Spinal cord (tissue), 9 donors: ENCODE measurements at regions not wholly inside any gene's neighbourhood (a gene's known extent, or its start where the extent isn't known, plus 50 kb on each side); places are given as distances from the start of the nearest gene placed in this dataset.
A peak's percentile ranks its signal among the peaks of the same experiment; 100 is the strongest.
"Not testable (repeated sequence)": the region's sequence is repeated elsewhere in the genome, so short reads cannot be mapped to it uniquely, and the experiment has no call there.

Source experiments
- DNase-seq, 6 donors: peaks; one replicate each; pipeline versions ENCODE4 v3.0.0 to v3.0.0-alpha.2; 2013 to 2015; ENCODE audit warnings: low spot score in 6 of 6, low read depth in 4 of 6
- H3K27ac ChIP-seq: one replicate; pipeline ENCODE4 v1.5.1; 2013; ENCODE audit warnings: low read depth, low read length, control low read depth
- H3K27me3 ChIP-seq: one replicate; pipeline ENCODE4 v1.6.1; 2013; ENCODE audit warnings: low read length; ENCODE audit not compliant: control insufficient read depth, insufficient read depth
- H3K36me3 ChIP-seq: one replicate; pipeline ENCODE4 v1.6.1; 2013; ENCODE audit warnings: low read length; ENCODE audit not compliant: control insufficient read depth, insufficient read depth
- H3K4me1 ChIP-seq: one replicate; pipeline ENCODE4 v1.6.1; 2013; ENCODE audit warnings: low read length; ENCODE audit not compliant: control insufficient read depth, insufficient read depth
- H3K4me3 ChIP-seq: one replicate; pipeline ENCODE4 v1.5.1; 2013; ENCODE audit warnings: low read depth, low read length, control low read depth
- H3K9me3 ChIP-seq: one replicate; pipeline ENCODE4 v1.6.1; 2013; ENCODE audit warnings: low read length; ENCODE audit not compliant: control insufficient read depth, insufficient read depth
- WGBS: methylation state at CpG from one replicate; pipeline ENCODE4 v1.1.5; 2013; ENCODE audit warnings: missing lambda C conversion rate; ENCODE audit not compliant: insufficient coverage; 5-methylcytosine and 5-hydroxymethylcytosine counted together
- donor health status: healthy.

- H3K9me3 ChIP-seq, result no peaks in the 10 kb centered on the region
- H3K36me3 ChIP-seq, result no peaks in the 10 kb centered on the region
- no peak overlapping the region for H3K4me3 ChIP-seq
- DNase-seq, result no peak
- H3K27ac ChIP-seq, result no peak overlapping the region
- WGBS, result 91% methylated on average over 7 of the region's 8 CpGs
- H3K4me1 ChIP-seq, result no peaks in the 10 kb centered on the region
- H3K27me3 ChIP-seq, result no peaks in the 10 kb centered on the region
Measured at GRCh38 chr10:125419831-125420230, 259.5 kb upstream of the CTBP2 start.

- no peak for DNase-seq
- H3K9me3 ChIP-seq, result no peaks in the 10 kb centered on the region
- no peak overlapping the region for H3K4me3 ChIP-seq
- H3K4me1 ChIP-seq, result no peaks in the 10 kb centered on the region
- H3K36me3 ChIP-seq, result no peaks in the 10 kb centered on the region
- 76% methylated on average over 8 of the region's 8 CpGs for WGBS
- H3K27ac ChIP-seq, result no peak overlapping the region
- H3K27me3 ChIP-seq, result no peaks in the 10 kb centered on the region
Measured at GRCh38 chr10:125419146-125419545, 258.8 kb upstream of the CTBP2 start.

- no peaks in the 10 kb centered on the region for H3K36me3 ChIP-seq
- DNase-seq, result no peak
Measured at GRCh38 chr10:125417605-125418004, 257.2 kb upstream of the CTBP2 start.

GRCh38 chr10:125415964-125416363 is 255.6 kb upstream of the CTBP2 start:
- Histone ChIP-seq H3K27me3 (no peaks in the 10 kb centered on the region), H3K4me3 (no peak overlapping the region), H3K9me3 (no peaks in the 10 kb centered on the region), H3K36me3 (no peaks in the 10 kb centered on the region), H3K4me1 (no peaks in the 10 kb centered on the region), H3K27ac (no peak overlapping the region)
- 75% methylated on average over 1 of the region's 2 CpGs for WGBS
- DNase-seq, result no peak

More at GRCh38 chr10:125417605-125418004, 257.2 kb upstream of the CTBP2 start:
- no peak overlapping the region for H3K27ac ChIP-seq
- no peak overlapping the region for H3K4me3 ChIP-seq
- H3K9me3 ChIP-seq, result no peaks in the 10 kb centered on the region
- H3K27me3 ChIP-seq, result no peaks in the 10 kb centered on the region
- 83% methylated on average over 4 of the region's 6 CpGs for WGBS
- no peaks in the 10 kb centered on the region for H3K4me1 ChIP-seq

- Histone ChIP-seq H3K4me1 (no peaks in the 10 kb centered on the region), H3K4me3 (no peak overlapping the region), H3K27me3 (no peaks in the 10 kb centered on the region), H3K27ac (no peak overlapping the region), H3K9me3 (no peaks in the 10 kb centered on the region), H3K36me3 (no peaks in the 10 kb centered on the region)
- WGBS, result no CpG with 5 or more reads among the region's 16 CpGs
- DNase-seq, result peak in 2 of 6 donors; percentile 22 to 61
Measured at GRCh38 chr10:125415006-125415633, 254.8 kb upstream of the CTBP2 start.

GRCh38 chr10:125411724-125412123 is 251.4 kb upstream of the CTBP2 start:
- WGBS, result no CpG with 5 or more reads among the region's 2 CpGs
- DNase-seq, result no peak
- Histone ChIP-seq H3K4me1 (no peaks in the 10 kb centered on the region), H3K27ac (no peak overlapping the region), H3K27me3 (no peaks in the 10 kb centered on the region), H3K36me3 (no peaks in the 10 kb centered on the region), H3K9me3 (no peaks in the 10 kb centered on the region), H3K4me3 (no peak overlapping the region)

GRCh38 chr10:125409756-125410155 is 249.4 kb upstream of the CTBP2 start:
- Histone ChIP-seq H3K4me1 (no peaks in the 10 kb centered on the region), H3K36me3 (no peaks in the 10 kb centered on the region), H3K4me3 (no peak overlapping the region), H3K27me3 (no peaks in the 10 kb centered on the region), H3K27ac (no peak overlapping the region), H3K9me3 (no peaks in the 10 kb centered on the region)
- WGBS, result 76% methylated on average over 4 of the region's 5 CpGs
- no peak for DNase-seq

GRCh38 chr10:125407557-125407956 is 247.2 kb upstream of the CTBP2 start:
- Histone ChIP-seq H3K4me3 (no peak overlapping the region), H3K9me3 (peaks cover 2% of the 10 kb centered on the region), H3K36me3 (no peaks in the 10 kb centered on the region), H3K4me1 (no peaks in the 10 kb centered on the region), H3K27me3 (no peaks in the 10 kb centered on the region), H3K27ac (no peak overlapping the region)
- no peak for DNase-seq
- 90% methylated on average over 1 of the region's 1 CpG for WGBS

GRCh38 chr10:125407000-125407502 is 246.7 kb upstream of the CTBP2 start:
- H3K36me3 ChIP-seq, result no peaks in the 10 kb centered on the region
- H3K9me3 ChIP-seq, result peaks cover 2% of the 10 kb centered on the region
- no peak overlapping the region for H3K27ac ChIP-seq
- DNase-seq, result no peak
- no peaks in the 10 kb centered on the region for H3K27me3 ChIP-seq
- 72% methylated on average over 3 of the region's 3 CpGs for WGBS
- no peak overlapping the region for H3K4me3 ChIP-seq
- no peaks in the 10 kb centered on the region for H3K4me1 ChIP-seq

GRCh38 chr10:125404902-125405301 is 244.5 kb upstream of the CTBP2 start:
- not testable (repeated sequence) for H3K9me3 ChIP-seq, H3K36me3 ChIP-seq, H3K27ac ChIP-seq, DNase-seq, H3K27me3 ChIP-seq, H3K4me3 ChIP-seq, H3K4me1 ChIP-seq
